ENCODE measurements at regions not wholly inside any gene's neighbourhood (a gene's known extent, or its start where the extent isn't known, plus 50 kb on each side); places are given as distances from the start of the nearest gene placed in this dataset.

GRCh38 chr12:58224536-58225105 lies 283.3 kb downstream of the ATP23 start:
- TF ChIP-seq, protein P1, sequence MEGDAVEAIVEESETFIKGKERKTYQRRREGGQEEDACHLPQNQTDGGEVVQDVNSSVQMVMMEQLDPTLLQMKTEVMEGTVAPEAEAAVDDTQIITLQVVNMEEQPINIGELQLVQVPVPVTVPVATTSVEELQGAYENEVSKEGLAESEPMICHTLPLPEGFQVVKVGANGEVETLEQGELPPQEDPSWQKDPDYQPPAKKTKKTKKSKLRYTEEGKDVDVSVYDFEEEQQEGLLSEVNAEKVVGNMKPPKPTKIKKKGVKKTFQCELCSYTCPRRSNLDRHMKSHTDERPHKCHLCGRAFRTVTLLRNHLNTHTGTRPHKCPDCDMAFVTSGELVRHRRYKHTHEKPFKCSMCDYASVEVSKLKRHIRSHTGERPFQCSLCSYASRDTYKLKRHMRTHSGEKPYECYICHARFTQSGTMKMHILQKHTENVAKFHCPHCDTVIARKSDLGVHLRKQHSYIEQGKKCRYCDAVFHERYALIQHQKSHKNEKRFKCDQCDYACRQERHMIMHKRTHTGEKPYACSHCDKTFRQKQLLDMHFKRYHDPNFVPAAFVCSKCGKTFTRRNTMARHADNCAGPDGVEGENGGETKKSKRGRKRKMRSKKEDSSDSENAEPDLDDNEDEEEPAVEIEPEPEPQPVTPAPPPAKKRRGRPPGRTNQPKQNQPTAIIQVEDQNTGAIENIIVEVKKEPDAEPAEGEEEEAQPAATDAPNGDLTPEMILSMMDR (conservative IDR thresholded peaks at IDR 0.05): no peak
- TF ChIP-seq ZFX (IDR thresholded peaks at IDR 0.05): no peak

Measured in C4-2B (cell line).